ENCODE measurements at regions not wholly inside any gene's neighbourhood (a gene's known extent, or its start where the extent isn't known, plus 50 kb on each side); places are given as distances from the start of the nearest gene placed in this dataset.

GRCh38 chr13:40477623-40478608, 188.5 kb downstream of the FOXO1 start:
- Histone ChIP-seq H3K4me1 (ENCODE audit: control insufficient read depth, insufficient read depth, low read length) (no peaks in the 10 kb centered on the region), H3K9me3 (ENCODE audit: control insufficient read depth in 2 of 2, low read length in 2 of 2) (no peaks in the 10 kb centered on the region), H3K36me3 (ENCODE audit: control insufficient read depth in 2 of 2, insufficient read depth in 2 of 2, low read length in 2 of 2) (no peaks in the 10 kb centered on the region), H3K27me3 (ENCODE audit: control insufficient read depth in 1 of 2, insufficient read depth in 2 of 2, low read length in 2 of 2) (no peaks in the 10 kb centered on the region), H3K4me3 (ENCODE audit: low read length in 2 of 2) (no peak overlapping the region), H3K9ac (ENCODE audit: low read length in 2 of 2) (no peak overlapping the region), H3K27ac (ENCODE audit: low read length) (no peak overlapping the region)

- no peak overlapping the region for H3K4me3 ChIP-seq (ENCODE audit: low read length in 2 of 2)
- no peaks in the 10 kb centered on the region for H3K9me3 ChIP-seq (ENCODE audit: control insufficient read depth in 2 of 2, low read length in 2 of 2)
- H3K27ac ChIP-seq (ENCODE audit: low read length) = no peak overlapping the region
- no peaks in the 10 kb centered on the region for H3K4me1 ChIP-seq (ENCODE audit: control insufficient read depth, insufficient read depth, low read length)
- no peak overlapping the region for H3K9ac ChIP-seq (ENCODE audit: low read length in 2 of 2)
- H3K36me3 ChIP-seq (ENCODE audit: control insufficient read depth in 2 of 2, insufficient read depth in 2 of 2, low read length in 2 of 2) = no peaks in the 10 kb centered on the region
- H3K27me3 ChIP-seq (ENCODE audit: control insufficient read depth in 1 of 2, insufficient read depth in 2 of 2, low read length in 2 of 2) = no peaks in the 10 kb centered on the region
Observed at GRCh38 chr13:40478775-40479174, 187.7 kb downstream of the FOXO1 start.

- no peaks in the 10 kb centered on the region for H3K9me3 ChIP-seq (ENCODE audit: control insufficient read depth in 2 of 2, low read length in 2 of 2)
- H3K4me1 ChIP-seq (ENCODE audit: control insufficient read depth, insufficient read depth, low read length) = no peaks in the 10 kb centered on the region
- no peaks in the 10 kb centered on the region for H3K27me3 ChIP-seq (ENCODE audit: control insufficient read depth in 1 of 2, insufficient read depth in 2 of 2, low read length in 2 of 2)
- no peak overlapping the region for H3K4me3 ChIP-seq (ENCODE audit: low read length in 2 of 2)
- H3K9ac ChIP-seq (ENCODE audit: low read length in 2 of 2) = no peak overlapping the region
- H3K36me3 ChIP-seq (ENCODE audit: control insufficient read depth in 2 of 2, insufficient read depth in 2 of 2, low read length in 2 of 2) = no peaks in the 10 kb centered on the region
- H3K27ac ChIP-seq (ENCODE audit: low read length) = no peak overlapping the region
Observed at GRCh38 chr13:40479196-40479845, 187.1 kb downstream of the FOXO1 start.

GRCh38 chr13:40480012-40480914, 186.2 kb downstream of the FOXO1 start:
- Histone ChIP-seq H3K4me1 (ENCODE audit: control insufficient read depth, insufficient read depth, low read length) (no peaks in the 10 kb centered on the region), H3K9me3 (ENCODE audit: control insufficient read depth in 2 of 2, low read length in 2 of 2) (no peaks in the 10 kb centered on the region), H3K27ac (ENCODE audit: low read length) (no peak overlapping the region), H3K27me3 (ENCODE audit: control insufficient read depth in 1 of 2, insufficient read depth in 2 of 2, low read length in 2 of 2) (no peaks in the 10 kb centered on the region), H3K4me3 (ENCODE audit: low read length in 2 of 2) (no peak overlapping the region), H3K36me3 (ENCODE audit: control insufficient read depth in 2 of 2, insufficient read depth in 2 of 2, low read length in 2 of 2) (no peaks in the 10 kb centered on the region), H3K9ac (ENCODE audit: low read length in 2 of 2) (no peak overlapping the region)

GRCh38 chr13:40480915-40481516, 185.4 kb downstream of the FOXO1 start:
- no peaks in the 10 kb centered on the region for H3K36me3 ChIP-seq (ENCODE audit: control insufficient read depth in 2 of 2, insufficient read depth in 2 of 2, low read length in 2 of 2)
- H3K9me3 ChIP-seq (ENCODE audit: control insufficient read depth in 2 of 2, low read length in 2 of 2) = no peaks in the 10 kb centered on the region
- no peaks in the 10 kb centered on the region for H3K27me3 ChIP-seq (ENCODE audit: control insufficient read depth in 1 of 2, insufficient read depth in 2 of 2, low read length in 2 of 2)
- no peak overlapping the region for H3K9ac ChIP-seq (ENCODE audit: low read length in 2 of 2)
- H3K4me3 ChIP-seq (ENCODE audit: low read length in 2 of 2) = no peak overlapping the region
- no peaks in the 10 kb centered on the region for H3K4me1 ChIP-seq (ENCODE audit: control insufficient read depth, insufficient read depth, low read length)
- H3K27ac ChIP-seq (ENCODE audit: low read length) = no peak overlapping the region

GRCh38 chr13:40483601-40484000, 182.8 kb downstream of the FOXO1 start:
- H3K4me3 ChIP-seq (ENCODE audit: low read length in 2 of 2) = no peak overlapping the region
- no peaks in the 10 kb centered on the region for H3K4me1 ChIP-seq (ENCODE audit: control insufficient read depth, insufficient read depth, low read length)
- H3K9me3 ChIP-seq (ENCODE audit: control insufficient read depth in 2 of 2, low read length in 2 of 2) = no peaks in the 10 kb centered on the region
- H3K27me3 ChIP-seq (ENCODE audit: control insufficient read depth in 1 of 2, insufficient read depth in 2 of 2, low read length in 2 of 2) = no peaks in the 10 kb centered on the region
- H3K27ac ChIP-seq (ENCODE audit: low read length) = no peak overlapping the region
- no peaks in the 10 kb centered on the region for H3K36me3 ChIP-seq (ENCODE audit: control insufficient read depth in 2 of 2, insufficient read depth in 2 of 2, low read length in 2 of 2)
- H3K9ac ChIP-seq (ENCODE audit: low read length in 2 of 2) = no peak overlapping the region

GRCh38 chr13:40484101-40484800, 182.2 kb downstream of the FOXO1 start:
- Histone ChIP-seq H3K9me3 (ENCODE audit: control insufficient read depth in 2 of 2, low read length in 2 of 2) (no peaks in the 10 kb centered on the region), H3K27ac (ENCODE audit: low read length) (no peak overlapping the region), H3K4me3 (ENCODE audit: low read length in 2 of 2) (no peak overlapping the region)

GRCh38 chr13:40484974-40485373, 181.5 kb downstream of the FOXO1 start:
- Histone ChIP-seq H3K4me3 (ENCODE audit: low read length in 2 of 2) (no peak overlapping the region), H3K27ac (ENCODE audit: low read length) (no peak overlapping the region), H3K27me3 (ENCODE audit: control insufficient read depth in 1 of 2, insufficient read depth in 2 of 2, low read length in 2 of 2) (no peaks in the 10 kb centered on the region)

More at GRCh38 chr13:40484101-40484800, 182.2 kb downstream of the FOXO1 start:
- H3K36me3 ChIP-seq (ENCODE audit: control insufficient read depth in 2 of 2, insufficient read depth in 2 of 2, low read length in 2 of 2) = no peaks in the 10 kb centered on the region
- no peaks in the 10 kb centered on the region for H3K4me1 ChIP-seq (ENCODE audit: control insufficient read depth, insufficient read depth, low read length)
- no peaks in the 10 kb centered on the region for H3K27me3 ChIP-seq (ENCODE audit: control insufficient read depth in 1 of 2, insufficient read depth in 2 of 2, low read length in 2 of 2)
- no peak overlapping the region for H3K9ac ChIP-seq (ENCODE audit: low read length in 2 of 2)

GRCh38 chr13:40485611-40486517, 180.6 kb downstream of the FOXO1 start:
- Histone ChIP-seq H3K4me1 (ENCODE audit: control insufficient read depth, insufficient read depth, low read length) (no peaks in the 10 kb centered on the region), H3K9ac (ENCODE audit: low read length in 2 of 2) (no peak overlapping the region), H3K27ac (ENCODE audit: low read length) (no peak overlapping the region), H3K9me3 (ENCODE audit: control insufficient read depth in 2 of 2, low read length in 2 of 2) (no peaks in the 10 kb centered on the region), H3K27me3 (ENCODE audit: control insufficient read depth in 1 of 2, insufficient read depth in 2 of 2, low read length in 2 of 2) (no peaks in the 10 kb centered on the region), H3K36me3 (ENCODE audit: control insufficient read depth in 2 of 2, insufficient read depth in 2 of 2, low read length in 2 of 2) (no peaks in the 10 kb centered on the region), H3K4me3 (ENCODE audit: low read length in 2 of 2) (no peak overlapping the region)

More at GRCh38 chr13:40484974-40485373, 181.5 kb downstream of the FOXO1 start:
- Histone ChIP-seq H3K9ac (ENCODE audit: low read length in 2 of 2) (no peak overlapping the region), H3K36me3 (ENCODE audit: control insufficient read depth in 2 of 2, insufficient read depth in 2 of 2, low read length in 2 of 2) (no peaks in the 10 kb centered on the region), H3K4me1 (ENCODE audit: control insufficient read depth, insufficient read depth, low read length) (no peaks in the 10 kb centered on the region), H3K9me3 (ENCODE audit: control insufficient read depth in 2 of 2, low read length in 2 of 2) (no peaks in the 10 kb centered on the region)
